NOMO-1 treated with dmso at 0.1 percent for 144 hours (cell line): ENCODE measurements at regions not wholly inside any gene's neighbourhood (a gene's known extent, or its start where the extent isn't known, plus 50 kb on each side); places are given as distances from the start of the nearest gene placed in this dataset.

Experiments used
- DNase-seq: peaks from one replicate; lab custom pipeline; 2025; ENCODE audit not compliant: unreplicated experiment; lab: John Stamatoyannopoulos, UW

DNA sequence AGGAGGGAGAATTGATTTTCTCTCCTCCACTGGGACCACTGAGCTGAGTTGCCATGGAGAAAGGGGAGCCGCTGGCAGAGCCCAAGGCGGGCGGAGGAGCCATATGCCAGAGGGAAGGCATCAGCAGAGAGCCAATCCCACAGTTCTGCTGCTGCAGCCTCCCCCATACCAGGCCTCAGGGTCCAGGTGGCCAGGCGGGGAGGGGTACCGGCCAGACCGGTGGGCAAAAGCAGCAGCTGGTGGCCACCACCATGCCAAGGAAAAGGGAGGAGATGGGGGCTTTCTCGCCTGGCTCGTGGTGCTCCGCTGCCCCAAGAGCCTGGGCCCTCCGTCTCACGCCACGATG is 72.8 kb downstream of the PITPNM2 start:
- no peak for DNase-seq

DNA sequence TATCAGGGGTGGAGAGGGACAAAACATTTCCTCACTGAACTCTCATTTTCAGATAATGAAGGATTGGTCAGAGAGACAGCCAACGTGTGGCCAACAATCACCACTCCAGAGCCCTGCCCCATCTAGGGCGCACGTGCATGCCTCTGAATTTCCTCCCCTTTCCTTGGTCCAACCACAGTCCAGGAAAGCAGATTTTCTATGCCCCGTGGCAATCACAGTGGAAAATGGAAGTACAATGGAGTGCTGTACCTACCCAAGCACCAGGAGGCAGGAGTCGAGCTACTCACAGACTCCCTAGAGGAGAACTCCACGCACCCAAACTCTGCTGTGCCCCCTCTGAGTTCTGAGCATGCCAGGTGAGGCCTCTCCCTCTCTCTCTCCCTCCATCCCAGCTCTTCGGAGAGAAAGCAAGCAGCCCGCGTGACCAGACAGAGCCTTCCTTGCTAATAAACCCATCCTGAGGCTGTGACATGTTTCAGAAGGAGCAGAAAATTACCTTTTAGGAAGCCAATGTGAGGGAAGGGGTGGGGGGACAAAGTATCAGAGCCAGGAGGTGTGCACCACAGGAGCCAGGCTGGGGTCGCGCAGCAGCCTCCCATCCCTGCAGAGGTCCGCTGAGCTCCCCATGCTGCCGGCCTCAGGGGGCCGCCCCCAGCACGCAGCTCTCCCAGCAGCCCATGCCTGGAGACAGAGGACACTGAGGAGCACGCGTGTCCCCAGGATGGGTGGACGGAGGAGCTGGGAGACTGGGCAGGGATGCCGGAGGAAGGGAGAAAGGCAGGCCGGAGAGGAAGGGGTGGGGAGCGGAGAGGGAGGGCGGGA is 73.4 kb downstream of the PITPNM2 start:
- DNase-seq, result no peak

DNA sequence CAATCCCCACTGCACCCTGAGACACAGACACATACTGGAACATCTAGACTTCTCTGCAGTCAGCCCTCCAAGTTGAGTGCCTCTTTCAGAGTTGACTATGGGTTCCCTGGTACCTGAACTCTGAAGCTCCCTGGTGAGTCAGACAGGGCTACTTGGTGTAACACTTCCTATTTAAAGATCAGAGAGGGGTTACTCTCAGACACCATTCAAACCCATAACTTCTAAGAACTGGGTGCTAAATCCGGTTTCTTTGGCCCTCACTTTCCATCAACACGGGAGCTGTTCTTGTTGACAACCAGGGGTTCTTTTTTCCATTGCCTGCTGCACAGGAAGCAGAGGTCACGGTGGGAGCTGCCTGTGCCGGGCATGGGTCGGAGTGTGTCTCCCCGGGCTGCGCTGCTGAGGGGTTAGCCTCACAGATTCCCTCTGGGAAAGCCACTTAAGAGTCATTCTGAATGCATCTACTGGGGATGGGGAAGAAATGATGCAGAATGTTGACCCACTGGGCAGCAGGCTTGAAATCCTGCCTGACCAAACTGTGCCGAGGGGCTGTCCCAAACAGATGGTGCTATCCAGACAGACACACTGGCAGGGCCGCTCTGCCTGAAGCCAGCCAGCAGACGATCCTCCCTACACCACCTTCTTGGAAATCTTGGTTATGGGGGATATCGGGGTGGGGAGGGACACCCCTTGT is 74.1 kb downstream of the PITPNM2 start:
- DNase-seq, result no peak

DNA sequence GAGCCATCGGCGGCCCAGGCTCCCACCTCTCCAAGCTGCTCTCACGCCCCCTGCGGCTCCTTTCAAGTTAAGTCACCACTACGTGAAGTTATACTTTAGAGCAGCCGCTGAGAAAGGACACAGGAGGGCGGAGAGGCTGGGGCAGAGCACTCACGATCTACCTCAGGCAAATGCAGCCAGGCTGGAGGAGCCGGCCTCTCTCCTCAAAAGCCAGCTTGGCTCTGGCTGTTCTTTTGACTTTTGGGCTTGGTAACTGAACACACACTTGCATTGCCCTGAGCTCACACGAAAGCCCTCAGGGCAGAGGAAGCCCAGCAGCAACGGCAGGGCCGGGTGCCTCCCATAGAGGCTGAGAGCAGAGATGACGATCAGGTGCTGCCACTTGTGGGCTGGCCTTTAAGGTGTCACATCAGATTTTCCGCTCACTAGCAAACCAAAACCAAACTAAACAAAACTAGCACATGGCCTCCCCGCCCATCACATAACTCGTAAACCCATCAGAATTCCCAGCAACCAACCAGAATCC is 75.2 kb downstream of the PITPNM2 start:
- no peak for DNase-seq

DNA sequence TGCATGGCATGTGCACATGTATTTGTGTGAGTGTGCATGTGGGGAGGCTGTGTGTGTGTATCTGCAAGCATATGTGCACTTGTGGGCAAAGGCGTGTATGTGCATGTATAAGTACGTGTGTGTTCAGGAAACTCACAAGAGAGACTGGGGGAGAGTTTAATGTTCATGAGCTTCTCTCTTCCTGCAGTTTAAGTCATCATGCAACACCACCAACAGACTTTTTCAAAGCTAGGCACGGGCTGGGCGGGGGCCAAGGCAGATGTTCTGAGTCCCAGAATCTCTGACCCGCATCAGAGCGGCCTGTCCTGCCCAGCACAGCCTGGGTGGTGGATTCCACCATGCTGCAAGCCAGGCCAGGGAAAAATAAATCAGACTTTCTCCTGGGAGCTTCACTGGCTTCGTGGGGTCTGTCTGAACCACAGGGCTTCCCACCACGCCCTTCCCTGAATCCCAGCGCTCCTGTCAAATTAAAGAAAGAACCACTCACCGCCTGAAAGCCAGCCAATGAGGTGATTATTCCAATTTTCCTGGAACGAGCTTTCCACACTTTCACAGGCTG is 75.7 kb downstream of the PITPNM2 start:
- DNase-seq, result no peak

DNA sequence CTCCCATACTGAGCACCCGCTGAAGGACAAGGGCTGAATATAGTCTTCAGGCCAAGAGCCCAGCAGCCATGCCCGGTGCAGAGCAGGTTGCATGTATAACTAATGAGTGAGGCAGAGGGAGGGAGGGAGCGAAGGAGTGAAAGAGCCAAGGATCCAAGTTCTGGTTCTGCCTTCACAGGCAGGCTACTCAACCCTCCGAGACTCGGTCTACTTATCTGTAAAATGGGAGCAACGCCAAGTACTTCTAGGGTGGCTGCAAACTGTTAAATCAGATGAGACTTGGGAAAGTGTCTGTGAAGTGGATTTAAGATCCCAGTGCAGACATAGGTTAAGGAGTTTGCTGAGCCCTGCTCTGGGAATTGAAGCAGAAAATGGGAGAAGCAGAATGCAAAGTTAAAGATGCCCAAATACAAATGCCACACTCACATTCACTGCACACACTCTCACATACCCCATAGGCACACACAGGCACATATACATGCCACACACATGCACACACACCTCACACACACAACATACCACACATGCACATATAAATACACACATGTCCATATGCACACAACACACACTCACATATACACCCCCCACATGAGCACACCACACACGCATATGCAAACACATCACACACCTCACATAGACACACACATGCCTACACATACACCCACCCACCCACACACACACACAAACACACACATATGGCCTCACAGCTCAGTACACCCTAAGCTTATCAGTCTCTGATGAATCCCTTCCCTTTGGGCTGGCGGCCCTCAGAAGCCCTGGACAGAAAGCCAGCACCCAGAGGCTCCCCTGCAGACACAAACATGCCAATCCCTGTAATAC is 76.7 kb downstream of the PITPNM2 start:
- no peak for DNase-seq

DNA sequence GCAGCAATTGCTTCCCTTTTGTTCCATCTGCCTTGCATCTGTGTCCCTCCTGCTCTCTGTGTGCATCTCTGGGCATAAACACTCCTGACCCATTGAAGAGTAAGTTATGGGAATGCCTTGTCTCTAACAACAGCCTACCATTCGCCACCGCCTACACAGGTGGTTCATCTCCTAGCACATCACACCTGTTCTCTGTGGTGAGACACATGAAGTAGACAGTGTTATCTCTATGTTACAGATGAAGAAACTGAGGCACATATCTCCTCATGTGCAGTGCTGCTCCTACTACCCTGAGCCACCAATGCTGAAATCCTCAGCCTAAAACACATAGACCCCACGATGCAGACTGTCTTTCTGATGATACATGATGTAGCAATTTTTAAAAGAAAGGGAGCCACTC is 77.6 kb downstream of the PITPNM2 start:
- DNase-seq, result no peak

DNA sequence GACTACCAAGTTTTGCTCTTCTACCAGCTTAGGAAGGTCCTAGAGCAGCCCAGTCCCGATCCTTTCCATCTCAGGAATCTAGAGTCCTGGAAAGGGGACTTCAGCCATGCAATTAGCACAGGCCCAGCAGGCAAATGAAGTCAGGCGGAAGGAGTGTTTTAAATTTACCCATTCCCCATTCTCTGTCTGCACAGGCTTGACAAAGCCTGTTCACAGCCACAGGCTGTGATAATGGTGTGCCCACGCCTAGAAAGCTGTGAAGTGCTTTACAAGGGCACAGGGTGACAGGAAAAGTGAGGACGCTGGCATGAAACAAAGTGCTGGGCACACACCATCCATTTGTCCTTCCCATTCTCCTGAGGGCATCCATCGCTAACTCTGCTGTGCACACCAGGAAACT is 79.0 kb downstream of the PITPNM2 start:
- no peak for DNase-seq

DNA sequence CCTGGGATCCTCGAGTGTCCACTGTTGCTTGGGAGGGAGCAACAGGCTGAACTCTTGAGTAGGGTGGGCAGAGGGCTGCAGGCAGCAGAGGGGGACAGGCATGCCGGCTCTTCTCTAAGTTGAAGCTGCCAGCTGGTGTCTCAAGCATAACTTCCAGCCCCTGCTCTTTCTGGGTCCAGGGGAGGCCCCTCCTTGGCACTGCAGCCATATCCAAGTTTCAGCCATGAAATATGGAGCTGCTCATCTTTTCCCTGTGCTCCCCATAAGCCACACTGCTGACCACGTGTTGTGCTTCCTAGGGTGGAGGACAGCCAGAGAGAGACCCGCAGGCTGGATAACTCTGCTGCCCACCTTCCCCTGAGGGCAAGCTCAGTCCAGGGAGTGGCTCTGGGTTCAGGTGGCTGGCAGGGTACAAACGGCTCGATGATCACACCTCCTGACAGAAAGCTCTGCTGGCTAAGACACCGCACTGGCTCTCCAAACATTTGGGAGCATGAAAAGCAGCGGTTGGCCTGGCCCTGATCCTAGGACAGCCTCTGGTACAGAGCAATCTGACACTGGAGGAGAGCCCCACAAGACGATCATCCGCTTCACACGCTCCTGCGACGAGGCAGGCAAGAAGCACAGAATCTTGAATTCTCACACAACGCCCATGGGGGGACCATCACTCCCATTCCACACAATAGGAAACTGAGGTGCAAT is 79.6 kb downstream of the PITPNM2 start:
- DNase-seq, result no peak

DNA sequence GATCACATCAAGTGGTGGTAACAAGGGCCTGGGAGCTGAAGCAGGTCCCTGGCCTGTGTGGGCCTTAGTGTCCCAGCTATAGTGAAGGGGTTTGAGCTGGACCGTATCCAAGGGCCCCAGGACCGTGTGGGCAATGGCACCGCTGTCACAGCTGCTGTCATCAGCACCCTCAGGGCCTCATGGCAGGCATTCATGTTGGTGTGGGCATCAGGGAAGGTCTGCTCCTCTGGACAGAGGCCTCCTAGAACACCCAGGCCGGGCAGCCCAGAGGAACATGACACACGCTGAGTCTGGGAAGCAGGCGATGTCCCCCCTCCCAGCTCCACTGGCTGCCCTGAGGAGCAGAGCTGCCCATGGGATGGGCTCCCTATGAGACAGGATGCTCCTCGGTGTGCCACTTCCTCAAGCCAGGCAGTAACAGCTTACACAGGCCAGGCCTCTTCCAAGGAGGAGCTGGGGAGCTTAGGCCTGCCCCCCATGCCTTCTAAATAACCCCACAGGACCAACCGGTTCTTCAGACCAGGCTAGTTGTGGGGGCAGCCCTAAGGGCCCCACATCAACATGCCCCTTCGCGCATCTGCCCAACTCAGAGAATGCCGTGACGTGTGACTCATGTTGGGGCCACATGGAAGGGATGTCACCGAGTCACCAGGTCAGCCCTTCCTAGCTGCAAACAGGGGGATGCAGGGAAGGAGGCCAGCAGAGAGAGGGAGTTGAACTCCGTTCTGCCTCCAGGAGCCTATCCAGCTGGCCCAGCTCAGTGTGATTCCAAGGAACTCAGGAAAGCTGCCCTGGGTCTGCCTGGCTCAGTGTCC is 80.4 kb downstream of the PITPNM2 start:
- DNase-seq, result no peak

DNA sequence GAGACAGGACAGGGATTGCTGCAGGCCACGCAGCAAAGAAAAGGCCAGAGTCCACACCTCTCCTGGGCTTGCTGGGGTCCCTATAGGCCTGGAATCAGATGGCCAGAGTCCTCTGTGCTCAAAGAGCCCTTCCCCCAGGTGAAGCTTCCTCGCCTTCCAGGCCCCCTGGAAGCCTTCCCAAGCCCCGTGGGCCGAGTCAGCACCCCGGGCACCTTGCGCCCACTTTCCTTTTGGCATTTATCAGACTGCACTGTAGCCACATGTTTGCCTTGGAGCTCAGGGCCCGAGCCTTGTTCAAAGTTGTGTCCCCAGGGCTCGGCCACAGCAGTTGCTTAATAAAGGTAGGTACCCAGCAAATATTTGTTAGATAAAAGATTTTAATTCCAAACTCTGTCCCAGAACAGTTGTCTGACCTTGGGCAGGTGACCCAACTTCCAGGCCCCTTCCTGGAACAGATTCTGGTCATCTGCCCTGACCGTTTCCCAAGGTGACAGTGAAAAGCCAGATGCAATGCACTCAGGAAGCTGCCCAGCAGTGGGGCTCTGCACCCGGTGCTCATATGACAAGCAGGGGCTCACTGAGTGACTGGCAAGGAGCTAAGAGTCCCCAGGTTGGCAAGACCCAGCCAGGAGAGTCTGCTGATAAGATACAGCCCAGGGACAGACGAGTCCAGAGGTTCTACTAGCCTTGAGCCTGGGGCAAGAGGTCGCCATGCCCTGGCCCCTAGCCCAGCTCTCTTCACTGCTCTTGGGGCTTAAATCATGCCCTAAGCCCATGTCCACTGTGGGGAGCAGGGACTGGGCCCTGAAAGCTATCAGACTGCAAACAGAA is 81.2 kb downstream of the PITPNM2 start:
- DNase-seq, result no peak

DNA sequence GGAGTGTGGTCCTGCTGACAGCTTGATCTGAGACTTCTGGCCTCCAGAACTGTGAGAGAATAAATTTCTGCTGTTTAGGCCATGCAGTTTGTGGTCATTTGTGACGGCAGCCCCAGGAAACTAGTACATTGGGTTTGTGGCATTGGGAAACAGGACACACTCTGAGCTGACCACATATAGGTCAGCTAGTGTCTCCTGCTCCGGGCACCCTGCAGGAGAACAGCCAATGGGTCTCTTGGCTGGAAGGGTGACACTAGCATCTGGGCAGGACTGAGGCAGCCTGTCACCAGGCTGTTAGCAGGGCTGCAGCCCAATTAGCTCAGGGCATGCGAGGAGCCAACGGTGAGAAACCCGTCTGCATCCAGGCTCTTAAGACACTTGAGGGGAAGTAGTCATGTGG is 83.2 kb downstream of the PITPNM2 start:
- DNase-seq, result no peak

DNA sequence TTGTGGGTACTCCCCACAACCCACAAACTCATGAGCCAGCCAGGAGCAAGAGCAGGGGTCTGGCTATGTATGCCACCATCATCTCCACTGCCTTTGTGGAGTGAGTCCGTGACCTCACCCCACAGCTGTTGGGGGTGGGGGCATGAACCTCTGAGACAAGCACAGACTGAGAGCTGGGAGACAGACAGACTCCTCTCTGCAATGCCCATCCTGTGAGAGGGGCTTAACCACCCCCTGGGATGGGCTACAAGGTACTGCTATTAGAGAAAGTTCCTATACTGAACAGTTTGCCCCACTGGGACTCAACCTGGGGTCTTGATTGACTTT is 84.5 kb downstream of the PITPNM2 start:
- DNase-seq, result no peak

DNA sequence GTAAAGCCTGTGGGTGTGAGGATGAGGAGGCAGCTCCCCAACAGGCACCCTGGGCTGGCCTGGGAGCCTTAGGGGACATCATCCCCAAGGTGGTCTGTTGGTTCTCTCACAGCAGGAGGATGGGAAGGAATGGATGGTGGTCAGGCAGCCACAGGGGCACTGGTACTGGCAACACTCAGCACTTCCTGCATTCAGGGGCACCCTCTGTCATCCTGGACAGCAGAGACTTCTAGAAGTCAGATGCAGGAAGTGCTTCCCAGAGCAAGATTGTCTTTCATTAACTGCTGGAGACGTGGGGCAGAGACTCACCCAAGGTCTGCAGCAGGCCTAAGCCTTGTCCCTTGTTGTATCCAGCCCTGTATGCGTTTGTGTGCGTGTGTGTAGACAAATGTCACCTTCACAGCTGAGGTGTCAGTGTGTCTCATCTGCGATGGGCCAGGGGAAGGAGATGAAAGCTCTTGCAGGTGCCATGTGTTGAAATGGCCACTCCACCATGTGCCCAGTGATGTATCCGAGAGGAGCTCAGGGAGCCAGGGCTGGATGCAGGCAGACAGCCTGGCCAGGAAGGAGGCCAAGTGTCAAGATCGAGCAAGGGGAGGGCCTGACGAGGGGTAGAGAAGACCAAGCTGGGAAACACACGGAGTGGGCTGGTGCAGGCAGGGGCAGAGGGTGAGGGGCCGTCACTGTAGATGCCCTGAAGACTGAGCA is 85.1 kb downstream of the PITPNM2 start:
- no peak for DNase-seq

DNA sequence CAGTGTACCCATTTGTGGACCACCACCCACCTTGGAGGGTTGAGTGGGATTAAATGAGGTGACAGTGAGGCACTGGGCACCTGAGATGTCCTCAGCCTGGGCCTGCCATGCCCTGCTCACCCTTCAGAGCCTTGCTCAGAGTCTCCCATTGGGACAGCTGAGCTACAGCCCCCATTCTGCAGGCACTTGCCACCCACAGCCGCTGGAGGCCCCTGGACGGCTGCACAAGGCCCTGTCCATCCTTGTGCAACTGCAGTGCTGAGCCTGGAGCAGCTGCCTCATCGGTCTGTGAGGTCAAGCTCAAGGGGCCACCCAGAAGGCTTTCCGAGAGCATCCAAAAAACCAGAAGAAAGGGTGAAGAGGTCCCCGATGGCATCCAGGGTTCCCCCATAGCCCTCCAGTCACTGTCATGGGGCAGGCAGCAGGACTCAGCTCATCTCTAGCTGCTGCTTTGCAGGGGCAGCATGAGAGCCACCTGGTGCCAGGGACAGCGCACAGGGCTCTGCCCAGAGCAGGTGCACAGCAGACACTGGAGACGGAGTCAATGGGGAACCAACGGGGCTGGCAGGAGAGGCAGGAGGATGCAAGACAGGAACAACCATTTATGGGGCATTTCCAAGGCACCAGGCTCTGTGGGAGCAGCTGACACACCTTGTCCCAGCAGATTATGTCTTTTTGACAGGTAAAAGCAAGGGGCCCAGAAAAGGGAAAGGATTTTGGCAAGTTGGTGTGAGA is 84.6 kb downstream of the ARL6IP4 start:
- DNase-seq, result no peak

DNA sequence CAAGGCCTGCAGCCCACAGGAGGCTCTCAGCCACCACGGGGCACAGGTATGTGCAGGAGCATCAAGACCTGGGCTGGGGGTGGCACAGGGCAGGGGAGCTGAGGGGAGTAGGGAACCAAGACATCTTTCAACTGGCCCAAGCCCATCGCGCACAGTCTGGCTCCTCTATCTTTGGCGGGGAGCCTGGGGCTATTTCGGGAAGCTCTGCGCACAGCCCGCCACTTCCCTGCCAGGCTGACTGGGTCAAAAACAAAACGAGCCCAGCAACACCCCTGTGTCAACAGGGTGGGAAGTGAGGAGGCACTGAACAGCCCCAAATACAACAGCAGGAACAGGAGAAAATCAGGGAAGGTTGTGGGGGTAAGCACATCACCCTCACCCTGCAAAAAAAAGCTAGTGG is 83.9 kb downstream of the ARL6IP4 start:
- no peak for DNase-seq

DNA sequence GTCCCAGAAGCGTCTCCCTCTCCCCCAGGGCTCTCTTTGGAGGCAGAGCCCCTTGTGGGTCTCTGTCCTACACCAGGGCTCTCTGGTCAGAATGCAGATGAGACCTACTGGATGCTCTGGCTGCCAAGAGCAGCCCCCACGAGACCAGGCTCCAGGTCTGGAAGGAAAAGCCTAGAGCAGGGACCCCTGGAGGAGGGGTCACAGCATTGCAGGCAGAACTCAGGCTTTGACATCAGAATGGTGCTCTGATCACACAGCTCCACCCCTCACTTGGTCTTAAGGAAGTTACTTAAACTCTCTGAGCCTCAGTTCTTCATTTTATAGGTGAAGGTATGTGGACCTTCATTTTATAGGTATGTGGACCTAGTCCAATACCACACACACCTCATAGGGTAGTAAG is 83.1 kb downstream of the ARL6IP4 start:
- DNase-seq, result peak; percentile 43
